A549 (cell line): ENCODE measurements at regions not wholly inside any gene's neighbourhood (a gene's known extent, or its start where the extent isn't known, plus 50 kb on each side); places are given as distances from the start of the nearest gene placed in this dataset.

ENCODE experiments used
- ATAC-seq, 2 experiments: fragments of 200-7000 bp in 1 of 2; fragments of >200 bp in 1 of 2; cut with Nextera tagmentation in 1 of 2; cut with Tn5 transposase in 1 of 2; 3 replicates each; pipeline versions ENCODE4 v1.8.0 to v1.9.1; 2018 to 2020; ENCODE audit warnings: mild to moderate bottlenecking in 1 of 2, moderate library complexity in 1 of 2
- CTCF ChIA-PET: fragments of 300-600 bp; sonication (Branson Sonifier 250); formaldehyde crosslinking; extraction: SDS; loops from one replicate; lab custom pipeline; 2021; ENCODE audit warnings: antibody characterized with exemption, inconsistent platforms; lab: Yijun Ruan, JAX
- POLR2A ChIA-PET: fragments of 350-600 bp; formaldehyde crosslinking; extraction: SDS; loops from one replicate; lab custom pipeline; 2021; ENCODE audit warnings: antibody characterized with exemption, inconsistent platforms; lab: Yijun Ruan, JAX
- DNase-seq, 2 experiments: peaks; one replicate each; pipeline versions ENCODE4 v3.0.0 to v3.0.0-alpha.2; 2011 to 2016; ENCODE audit warnings: low read depth in 1 of 2, low spot score in 1 of 2
- FAIRE-seq: peaks from 2 replicates; lab custom pipeline; 2011; peaks lifted over from hg19 to GRCh38; lab: Jason Lieb, UNC
- H3K27ac ChIP-seq, 2 experiments: fragments of >200 bp; sonication (Bioruptor Twin); formaldehyde crosslinking; 3 replicates each; pipeline ENCODE4 v1.5.1; 2016 to 2017
- H3K4me1 ChIP-seq: fragments of >200 bp; sonication (Bioruptor Twin); formaldehyde crosslinking; 3 replicates; pipeline ENCODE4 v1.6.1; 2016
- H3K4me2 ChIP-seq: fragments of >200 bp; sonication (Bioruptor Twin); formaldehyde crosslinking; 3 replicates; pipeline ENCODE4 v1.6.1; 2016
- H3K4me3 ChIP-seq: fragments of >200 bp; sonication (Bioruptor Twin); formaldehyde crosslinking; 3 replicates; pipeline ENCODE4 v1.5.1; 2016
- H3K9me3 ChIP-seq: fragments of >200 bp; sonication (Bioruptor Twin); formaldehyde crosslinking; 3 replicates; pipeline ENCODE4 v1.6.1; 2016
- ATOH8 ChIP-seq: fragments of 250-450 bp; sonication (Bioruptor Pico); IDR thresholded peaks from 2 replicates; pipeline ENCODE4 v1.5.0; 2020; ENCODE audit warnings: low read depth, mild to moderate bottlenecking, moderate library complexity
- BHLHE40 ChIP-seq: IDR thresholded peaks from 2 replicates; pipeline ENCODE4 v1.6.1; 2012; ENCODE audit warnings: low read depth, low read length, inconsistent platforms
- CBX2 ChIP-seq: fragments of 200-600 bp; sonication (generic); IDR thresholded peaks from 2 replicates; pipeline ENCODE4 v1.6.1; 2016; ENCODE audit warnings: low read depth, mild to moderate bottlenecking, borderline replicate concordance
- CBX8 ChIP-seq: fragments of 200-600 bp; sonication (generic); IDR thresholded peaks from 2 replicates; pipeline ENCODE4 v1.6.1; 2016
- CEBPB ChIP-seq, 2 experiments: fragments of >200 bp in 1 of 2; sonication (Bioruptor Twin) in 1 of 2; formaldehyde crosslinking in 1 of 2; IDR thresholded peaks; 2 replicates each; pipeline ENCODE4 v1.6.1; 2012 to 2016
- CTCF ChIP-seq: fragments of >200 bp; sonication (Bioruptor Twin); formaldehyde crosslinking; IDR thresholded peaks from 3 replicates; pipeline ENCODE4 v1.5.1; 2016
- E2F6 ChIP-seq: IDR thresholded peaks from 2 replicates; pipeline ENCODE4 v1.6.1; 2012; ENCODE audit warnings: low read depth, borderline replicate concordance
- EHMT2 ChIP-seq: fragments of 200-600 bp; sonication (generic); IDR thresholded peaks from 2 replicates; pipeline ENCODE4 v1.6.1; 2016; ENCODE audit warnings: antibody characterized with exemption, low read depth, mild to moderate bottlenecking, moderate library complexity
- EP300 ChIP-seq, 2 experiments: fragments of >200 bp; sonication (Bioruptor Twin); formaldehyde crosslinking; IDR thresholded peaks; 2 replicates in 1 of 2; 3 replicates in 1 of 2; pipeline ENCODE4 v1.6.1; 2016 to 2017
- FOSB ChIP-seq: fragments of 250-450 bp; sonication (Bioruptor Pico); IDR thresholded peaks from 2 replicates; pipeline ENCODE4 v1.5.0; 2020; ENCODE audit warnings: mild to moderate bottlenecking, moderate library complexity
- FOSL2 ChIP-seq, 2 experiments: fragments of 450-650 bp in 1 of 2; fragments of >200 bp in 1 of 2; sonication (Bioruptor Twin) in 1 of 2; formaldehyde crosslinking; IDR thresholded peaks; 2 replicates each; pipeline versions ENCODE4 v1.5.0 to v1.6.1; 2016 to 2020; ENCODE audit warnings: mild to moderate bottlenecking in 1 of 2, moderate library complexity in 1 of 2
- HEYL ChIP-seq: fragments of 250-450 bp; sonication (Bioruptor Pico); IDR thresholded peaks from 2 replicates; pipeline ENCODE4 v1.8.0; 2021; ENCODE audit warnings: mild to moderate bottlenecking, moderate library complexity
- HOXB5 ChIP-seq: fragments of 250-450 bp; sonication (Bioruptor Pico); IDR thresholded peaks from 2 replicates; pipeline ENCODE4 v1.5.0; 2020; ENCODE audit warnings: mild to moderate bottlenecking, moderate library complexity
- MAZ ChIP-seq: fragments of 150-350 bp; IDR thresholded peaks from 2 replicates; pipeline ENCODE4 v1.6.1; 2014; ENCODE audit warnings: antibody characterized with exemption, low read depth, low read length, borderline replicate concordance
- MYC ChIP-seq: IDR thresholded peaks from 2 replicates; pipeline ENCODE4 v1.6.1; 2012; ENCODE audit warnings: mild to moderate bottlenecking, inconsistent platforms, low read length, improper control_type of control experiment, borderline replicate concordance
- NFE2L2 ChIP-seq: fragments of 150-350 bp; conservative IDR thresholded peaks from 2 replicates; pipeline ENCODE4 v1.6.1; 2014; ENCODE audit warnings: low read length
- NPAS2 ChIP-seq: fragments of 250-450 bp; sonication (Bioruptor Pico); IDR thresholded peaks from 2 replicates; pipeline ENCODE4 v1.8.0; 2022; ENCODE audit warnings: mild to moderate bottlenecking, moderate library complexity, borderline replicate concordance
- PBX3 ChIP-seq: IDR thresholded peaks from 2 replicates; pipeline ENCODE4 v1.6.1; 2012
- POLR2AphosphoS2 ChIP-seq: conservative IDR thresholded peaks from 2 replicates; pipeline ENCODE4 v1.6.1; 2012; ENCODE audit warnings: low read length, improper control_type of control experiment, inconsistent platforms
- RAD21 ChIP-seq, 2 experiments: fragments of >200 bp in 1 of 2; sonication (Bioruptor Twin) in 1 of 2; formaldehyde crosslinking in 1 of 2; IDR thresholded peaks in 1 of 2; conservative IDR thresholded peaks in 1 of 2; 2 replicates in 1 of 2; 3 replicates in 1 of 2; pipeline ENCODE4 v1.6.1; 2012 to 2018; ENCODE audit warnings: inconsistent platforms in 1 of 2
- RARB ChIP-seq: fragments of 250-450 bp; sonication (Bioruptor Pico); IDR thresholded peaks from 2 replicates; pipeline ENCODE4 v1.8.0; 2021; ENCODE audit warnings: mild to moderate bottlenecking, moderate library complexity
- REST ChIP-seq: fragments of 200-600 bp; sonication (generic); IDR thresholded peaks from 2 replicates; pipeline ENCODE4 v1.6.1; 2016; ENCODE audit warnings: antibody characterized with exemption, mild to moderate bottlenecking, moderate library complexity
- SREBF2 ChIP-seq: fragments of 450-650 bp; IDR thresholded peaks from 2 replicates; pipeline ENCODE4 v1.6.1; 2014; ENCODE audit warnings: mild to moderate bottlenecking, moderate library complexity
- USF2 ChIP-seq: fragments of 450-650 bp; IDR thresholded peaks from 2 replicates; pipeline ENCODE4 v1.6.1; 2014; ENCODE audit warnings: antibody characterized with exemption
- ZC3H11A ChIP-seq: fragments of 450-650 bp; IDR thresholded peaks from 2 replicates; pipeline ENCODE4 v1.6.1; 2014; ENCODE audit warnings: antibody characterized with exemption, mild to moderate bottlenecking
- WGBS: methylation state at CpG from one replicate; pipeline ENCODE4 v1.1.6; 2017; ENCODE audit errors: missing lambda C conversion rate; 5-methylcytosine and 5-hydroxymethylcytosine counted together

GRCh38 chr2:15058015-15058720 is 425.7 kb downstream of the LRATD1 start:
- ATAC-seq (peak in 1 of 2 experiments; percentile 79; a peak in 3 of 6 replicates), FAIRE-seq (no peak), DNase-seq (no peak)
- Histone ChIP-seq H3K27ac (no peak overlapping the region), H3K4me2 (no peak overlapping the region), H3K9me3 (no peaks in the 10 kb centered on the region), H3K4me3 (no peak overlapping the region), H3K4me1 (no peaks in the 10 kb centered on the region)
- POLR2A ChIA-PET = no interaction called here
- TF ChIP-seq USF2 = no peak
- TF ChIP-seq E2F6 = no peak
- no peak for TF ChIP-seq MYC
- no peak for TF ChIP-seq BHLHE40
- no peak for TF ChIP-seq FOSB (CRISPR knock-in tag)
- TF ChIP-seq CTCF = peak; percentile 35; the same call in 2 of the 3 replicates
- TF ChIP-seq PBX3 = no peak
- TF ChIP-seq POLR2AphosphoS2 = no peak
- TF ChIP-seq RAD21 (conservative IDR thresholded peaks at IDR 0.05 in 1 of 2, IDR thresholded peaks at IDR 0.05 in 1 of 2) = peak in 1 of 2 experiments; percentile 26; a peak in 2 of 5 replicates
- no peak for TF ChIP-seq EP300 (IDR thresholded peaks at IDR 0.05)
- CTCF ChIA-PET = interaction anchor here (0.8 to 1.7 kb wide), 4 partner anchors 9 to 594 kb away, joined by 3 to 4 read pairs (median 3); no protein-coding TSS in a partner anchor
- 15% methylated on average over 6 of the region's 6 CpGs for WGBS

- FAIRE-seq = no peak
- DNase-seq = no peak
- no peak overlapping the region for H3K4me3 ChIP-seq
- H3K27ac ChIP-seq = no peak overlapping the region
- ChIA-PET POLR2A (no interaction called here), CTCF (interaction anchor here (0.8 to 1.7 kb wide), 4 partner anchors 10 to 595 kb away, joined by 3 to 4 read pairs (median 3); no protein-coding TSS in a partner anchor)
- H3K4me2 ChIP-seq = no peak overlapping the region
- 24% methylated on average over 3 of the region's 3 CpGs for WGBS
- no peaks in the 10 kb centered on the region for H3K9me3 ChIP-seq
- no peak for ATAC-seq
- TF ChIP-seq CBX8 = no peak
- no peak for TF ChIP-seq MYC
- TF ChIP-seq SREBF2 = no peak
- no peak for TF ChIP-seq NPAS2 (CRISPR knock-in tag)
- no peak for TF ChIP-seq FOSL2 (IDR thresholded peaks at IDR 0.05)
- no peak for TF ChIP-seq FOSL2 (CRISPR knock-in tag; IDR thresholded peaks at IDR 0.05)
- no peak for TF ChIP-seq NFE2L2
- TF ChIP-seq ATOH8 = no peak
- no peak for TF ChIP-seq CEBPB (IDR thresholded peaks at IDR 0.05)
- TF ChIP-seq FOSB (CRISPR knock-in tag) = no peak
- TF ChIP-seq CBX2 = no peak
- TF ChIP-seq HEYL (CRISPR knock-in tag) = no peak
- TF ChIP-seq EHMT2 = no peak
- no peak for TF ChIP-seq RARB
- no peak for TF ChIP-seq ZC3H11A
- TF ChIP-seq REST = no peak
- TF ChIP-seq HOXB5 (CRISPR knock-in tag) = no peak
- no peak for TF ChIP-seq RAD21 (conservative IDR thresholded peaks at IDR 0.05 in 1 of 2, IDR thresholded peaks at IDR 0.05 in 1 of 2)
- TF ChIP-seq MAZ = no peak
- H3K4me1 ChIP-seq = no peaks in the 10 kb centered on the region
Measured at GRCh38 chr2:15058721-15059157, 426.2 kb downstream of the LRATD1 start.
